ENCODE measurements at regions not wholly inside any gene's neighbourhood (a gene's known extent, or its start where the extent isn't known, plus 50 kb on each side); places are given as distances from the start of the nearest gene placed in this dataset.

DNA sequence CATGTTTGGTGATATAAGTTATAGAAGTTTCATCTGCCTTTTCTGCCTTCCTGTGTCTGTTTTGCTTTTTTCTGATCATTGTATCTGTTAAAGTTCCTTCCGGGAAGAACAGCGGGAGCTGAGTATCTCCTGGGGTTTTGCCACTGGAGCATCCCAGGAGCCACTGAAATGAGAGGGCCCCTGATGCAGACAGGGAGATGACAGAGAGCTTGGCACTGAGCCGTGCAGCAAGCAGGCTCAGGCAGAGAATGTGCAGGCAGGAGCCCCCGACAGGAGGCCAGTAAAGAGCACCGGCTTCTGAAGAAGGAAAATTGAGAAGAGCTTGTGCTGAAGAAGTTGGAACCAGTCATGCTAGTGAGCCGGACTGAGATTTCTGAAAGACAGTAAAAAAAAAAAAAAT, 137.8 kb downstream of the TDRD15 start:
- TF ChIP-seq, protein P1, sequence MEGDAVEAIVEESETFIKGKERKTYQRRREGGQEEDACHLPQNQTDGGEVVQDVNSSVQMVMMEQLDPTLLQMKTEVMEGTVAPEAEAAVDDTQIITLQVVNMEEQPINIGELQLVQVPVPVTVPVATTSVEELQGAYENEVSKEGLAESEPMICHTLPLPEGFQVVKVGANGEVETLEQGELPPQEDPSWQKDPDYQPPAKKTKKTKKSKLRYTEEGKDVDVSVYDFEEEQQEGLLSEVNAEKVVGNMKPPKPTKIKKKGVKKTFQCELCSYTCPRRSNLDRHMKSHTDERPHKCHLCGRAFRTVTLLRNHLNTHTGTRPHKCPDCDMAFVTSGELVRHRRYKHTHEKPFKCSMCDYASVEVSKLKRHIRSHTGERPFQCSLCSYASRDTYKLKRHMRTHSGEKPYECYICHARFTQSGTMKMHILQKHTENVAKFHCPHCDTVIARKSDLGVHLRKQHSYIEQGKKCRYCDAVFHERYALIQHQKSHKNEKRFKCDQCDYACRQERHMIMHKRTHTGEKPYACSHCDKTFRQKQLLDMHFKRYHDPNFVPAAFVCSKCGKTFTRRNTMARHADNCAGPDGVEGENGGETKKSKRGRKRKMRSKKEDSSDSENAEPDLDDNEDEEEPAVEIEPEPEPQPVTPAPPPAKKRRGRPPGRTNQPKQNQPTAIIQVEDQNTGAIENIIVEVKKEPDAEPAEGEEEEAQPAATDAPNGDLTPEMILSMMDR (conservative IDR thresholded peaks at IDR 0.05; ENCODE audit: low read depth, low read length), result no peak
- no peak for TF ChIP-seq POLR2A (IDR thresholded peaks at IDR 0.05; ENCODE audit: low read depth, low read length)

Data from IMR-90 (cell line).